ENCODE measurements at regions not wholly inside any gene's neighbourhood (a gene's known extent, or its start where the extent isn't known, plus 50 kb on each side); places are given as distances from the start of the nearest gene placed in this dataset.

GRCh38 chr7:97503367-97504094, 228.4 kb upstream of the TAC1 start:
- no peak overlapping the region for H3K4me2 ChIP-seq (ENCODE audit: low read length)
- H3K27ac ChIP-seq (ENCODE audit: low read depth, low read length, poor library complexity, severe bottlenecking), result no peak overlapping the region
- H3K9me3 ChIP-seq (ENCODE audit: low read length), result no peaks in the 10 kb centered on the region
- H4K20me1 ChIP-seq (ENCODE audit: insufficient read depth, low read length), result no peaks in the 10 kb centered on the region
- H3K9ac ChIP-seq (ENCODE audit: low read length), result no peak overlapping the region
- no peak overlapping the region for H2AFZ ChIP-seq (ENCODE audit: low read length)
- no peak overlapping the region for H3K4me3 ChIP-seq (ENCODE audit: low read depth, low read length, poor library complexity, severe bottlenecking)
- H3K36me3 ChIP-seq (ENCODE audit: insufficient read depth, low read length), result no peaks in the 10 kb centered on the region
- no peaks in the 10 kb centered on the region for H3K27me3 ChIP-seq (ENCODE audit: insufficient read depth, low read length)
- H3K4me1 ChIP-seq (ENCODE audit: insufficient read depth, low read length, severe bottlenecking), result no peaks in the 10 kb centered on the region
- H3K79me2 ChIP-seq (ENCODE audit: insufficient read depth, low read length), result no peaks in the 10 kb centered on the region
- no peaks in the 10 kb centered on the region for H3K9me2 ChIP-seq (ENCODE audit: low read depth, low read length)
- TF ChIP-seq EZH2 (IDR thresholded peaks at IDR 0.05; ENCODE audit: borderline replicate concordance, low read length) (no peak), CTCF (IDR thresholded peaks at IDR 0.05; ENCODE audit: low read length) (no peak)
- no peaks in the 10 kb centered on the region for H3F3A ChIP-seq (ENCODE audit: insufficient read depth, low read length)

- Histone ChIP-seq H3K4me3 (ENCODE audit: low read depth, low read length, poor library complexity, severe bottlenecking) (no peak overlapping the region), H3F3A (ENCODE audit: insufficient read depth, low read length) (no peaks in the 10 kb centered on the region), H3K4me2 (ENCODE audit: low read length) (no peak overlapping the region), H3K27me3 (ENCODE audit: insufficient read depth, low read length) (no peaks in the 10 kb centered on the region), H3K9ac (ENCODE audit: low read length) (no peak overlapping the region), H3K9me2 (ENCODE audit: low read depth, low read length) (no peaks in the 10 kb centered on the region), H3K79me2 (ENCODE audit: insufficient read depth, low read length) (no peaks in the 10 kb centered on the region), H2AFZ (ENCODE audit: low read length) (no peak overlapping the region), H3K36me3 (ENCODE audit: insufficient read depth, low read length) (no peaks in the 10 kb centered on the region), H3K9me3 (ENCODE audit: low read length) (no peaks in the 10 kb centered on the region), H3K4me1 (ENCODE audit: insufficient read depth, low read length, severe bottlenecking) (no peaks in the 10 kb centered on the region), H3K27ac (ENCODE audit: low read depth, low read length, poor library complexity, severe bottlenecking) (no peak overlapping the region), H4K20me1 (ENCODE audit: insufficient read depth, low read length) (no peaks in the 10 kb centered on the region)
- no peak for TF ChIP-seq EZH2 (IDR thresholded peaks at IDR 0.05; ENCODE audit: borderline replicate concordance, low read length)
- no peak for TF ChIP-seq CTCF (IDR thresholded peaks at IDR 0.05; ENCODE audit: low read length)
Observed at GRCh38 chr7:97506728-97507127, 225.2 kb upstream of the TAC1 start.

- H3K4me1 ChIP-seq (ENCODE audit: insufficient read depth, low read length, severe bottlenecking), result no peaks in the 10 kb centered on the region
- no peaks in the 10 kb centered on the region for H3K9me3 ChIP-seq (ENCODE audit: low read length)
- no peaks in the 10 kb centered on the region for H3F3A ChIP-seq (ENCODE audit: insufficient read depth, low read length)
- H2AFZ ChIP-seq (ENCODE audit: low read length), result no peak overlapping the region
- H3K36me3 ChIP-seq (ENCODE audit: insufficient read depth, low read length), result no peaks in the 10 kb centered on the region
- H4K20me1 ChIP-seq (ENCODE audit: insufficient read depth, low read length), result no peaks in the 10 kb centered on the region
- no peak overlapping the region for H3K4me3 ChIP-seq (ENCODE audit: low read depth, low read length, poor library complexity, severe bottlenecking)
- no peaks in the 10 kb centered on the region for H3K9me2 ChIP-seq (ENCODE audit: low read depth, low read length)
- no peak for TF ChIP-seq CTCF (IDR thresholded peaks at IDR 0.05; ENCODE audit: low read length)
- TF ChIP-seq EZH2 (IDR thresholded peaks at IDR 0.05; ENCODE audit: borderline replicate concordance, low read length), result no peak
- H3K27me3 ChIP-seq (ENCODE audit: insufficient read depth, low read length), result no peaks in the 10 kb centered on the region
- H3K27ac ChIP-seq (ENCODE audit: low read depth, low read length, poor library complexity, severe bottlenecking), result no peak overlapping the region
- H3K4me2 ChIP-seq (ENCODE audit: low read length), result no peak overlapping the region
- H3K9ac ChIP-seq (ENCODE audit: low read length), result no peak overlapping the region
- no peaks in the 10 kb centered on the region for H3K79me2 ChIP-seq (ENCODE audit: insufficient read depth, low read length)
Observed at GRCh38 chr7:97512441-97513207, 219.3 kb upstream of the TAC1 start.

Data from OCI-LY1 (cell line).